NT2/D1 (cell line): ENCODE measurements at regions not wholly inside any gene's neighbourhood (a gene's known extent, or its start where the extent isn't known, plus 50 kb on each side); places are given as distances from the start of the nearest gene placed in this dataset.

Experiments
- SUZ12 ChIP-seq: IDR thresholded peaks from 2 replicates; pipeline ENCODE4 v1.6.1; 2011; ENCODE audit not compliant: insufficient read length, insufficient read depth; ENCODE audit errors: extremely low read depth
- YY1 ChIP-seq: IDR thresholded peaks from 2 replicates; pipeline ENCODE4 v1.6.1; 2011; ENCODE audit not compliant: insufficient read length, insufficient read depth
- ZNF274 ChIP-seq: IDR thresholded peaks from 2 replicates; pipeline ENCODE4 v1.6.1; 2011; ENCODE audit warnings: mild to moderate bottlenecking, low read depth, low read length

- TF ChIP-seq YY1 (no peak), ZNF274 (no peak), SUZ12 (no peak)
These were observed 280.1 kb upstream of the PPARGC1A start for GRCh38 chr4:24169956-24170355.
